Ureter (tissue), 1 donor: ENCODE measurements at regions not wholly inside any gene's neighbourhood (a gene's known extent, or its start where the extent isn't known, plus 50 kb on each side); places are given as distances from the start of the nearest gene placed in this dataset.

Experiments used
- DNase-seq: peaks from one replicate; pipeline ENCODE4 v3.0.0-alpha.2; 2020; ENCODE audit warnings: low spot score
- donor health status: DM: yes; HTN: yes; CAD: no.

GRCh38 chr2:18253686-18254197 lies 306.7 kb downstream of the RDH14 start:
- no peak for DNase-seq

- DNase-seq = no peak
These were observed 309.0 kb downstream of the RDH14 start for GRCh38 chr2:18251486-18251885.

GRCh38 chr2:18247282-18248110 lies 313.0 kb downstream of the RDH14 start:
- DNase-seq = no peak

GRCh38 chr2:18245375-18245774 lies 315.1 kb downstream of the RDH14 start:
- DNase-seq = no peak

GRCh38 chr2:18244845-18245244 lies 315.6 kb downstream of the RDH14 start:
- DNase-seq = no peak

GRCh38 chr2:18243816-18244215 lies 316.6 kb downstream of the RDH14 start:
- no peak for DNase-seq

GRCh38 chr2:18242716-18243115 lies 317.7 kb downstream of the RDH14 start:
- no peak for DNase-seq

GRCh38 chr2:18238209-18238608 lies 322.2 kb downstream of the RDH14 start:
- no peak for DNase-seq

- no peak for DNase-seq
These were observed 323.2 kb downstream of the RDH14 start for GRCh38 chr2:18237298-18237697.

GRCh38 chr2:18232731-18233438 lies 327.6 kb downstream of the RDH14 start:
- no peak for DNase-seq

- DNase-seq = no peak
These were observed 329.8 kb downstream of the RDH14 start for GRCh38 chr2:18230668-18231067.

GRCh38 chr2:18219676-18220075 lies 340.8 kb downstream of the RDH14 start:
- no peak for DNase-seq

GRCh38 chr2:18218160-18218933 lies 339.9 kb downstream of the KCNS3 start:
- no peak for DNase-seq

GRCh38 chr2:18214936-18215335 lies 336.5 kb downstream of the KCNS3 start:
- DNase-seq = no peak

GRCh38 chr2:18213986-18214385 lies 335.5 kb downstream of the KCNS3 start:
- no peak for DNase-seq

GRCh38 chr2:18209934-18210639 lies 331.6 kb downstream of the KCNS3 start:
- DNase-seq = no peak

GRCh38 chr2:18208956-18209355 lies 330.5 kb downstream of the KCNS3 start:
- DNase-seq = no peak

GRCh38 chr2:18200771-18201170 lies 322.3 kb downstream of the KCNS3 start:
- DNase-seq = no peak

- DNase-seq = no peak
These were observed 320.2 kb downstream of the KCNS3 start for GRCh38 chr2:18198677-18199076.

GRCh38 chr2:18194161-18194560 lies 315.7 kb downstream of the KCNS3 start:
- no peak for DNase-seq

GRCh38 chr2:18186816-18187613 lies 308.5 kb downstream of the KCNS3 start:
- DNase-seq = no peak
